ENCODE measurements at regions not wholly inside any gene's neighbourhood (a gene's known extent, or its start where the extent isn't known, plus 50 kb on each side); places are given as distances from the start of the nearest gene placed in this dataset.

DNA sequence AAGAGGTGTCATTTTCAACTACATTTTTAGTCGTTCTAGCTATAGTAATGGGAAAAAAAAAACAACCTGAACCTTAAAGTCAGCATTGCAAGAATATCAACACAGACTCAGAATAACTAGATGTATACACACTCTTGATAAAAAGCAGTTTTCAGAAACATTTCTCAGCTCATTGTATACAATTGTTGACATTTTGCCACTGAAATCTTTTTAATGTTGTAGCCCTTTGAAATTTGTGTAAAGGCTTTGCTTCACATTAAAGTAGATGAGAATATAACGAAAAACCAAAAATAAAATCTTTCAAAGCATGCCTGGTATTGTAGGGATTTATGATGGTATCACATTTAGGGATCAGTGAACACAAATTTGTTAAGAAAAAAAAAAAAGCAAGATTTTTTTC is 87.2 kb upstream of the SLC10A2 start:
- TF ChIP-seq BCL11A (IDR thresholded peaks at IDR 0.05; ENCODE audit: low read depth in 2 of 2, low read length in 2 of 2): no peak
- no peak for TF ChIP-seq CTCF (IDR thresholded peaks at IDR 0.05; ENCODE audit: control extremely low read depth in 1 of 3, insufficient read depth in 1 of 3, low read depth in 1 of 3, low read length in 3 of 3)
- no peak for TF ChIP-seq CEBPB (IDR thresholded peaks at IDR 0.05; ENCODE audit: low read depth, low read length)
- TF ChIP-seq RAD21 (IDR thresholded peaks at IDR 0.05 in 1 of 2, conservative IDR thresholded peaks at IDR 0.05 in 1 of 2; ENCODE audit: low read depth in 2 of 2, low read length in 2 of 2): no peak
- TF ChIP-seq EZH2 (IDR thresholded peaks at IDR 0.05; ENCODE audit: low read depth, low read length, severe bottlenecking): no peak
- no peak for TF ChIP-seq CHD1 (IDR thresholded peaks at IDR 0.05; ENCODE audit: low read depth, low read length)
- no peak for TF ChIP-seq GABPA (IDR thresholded peaks at IDR 0.05; ENCODE audit: borderline replicate concordance, insufficient read depth, low read length)
- TF ChIP-seq USF2 (IDR thresholded peaks at IDR 0.05; ENCODE audit: low read length): no peak
